Neural cell (in vitro differentiated cells): ENCODE measurements at regions not wholly inside any gene's neighbourhood (a gene's known extent, or its start where the extent isn't known, plus 50 kb on each side); places are given as distances from the start of the nearest gene placed in this dataset.

Experiments used
- H2AFZ ChIP-seq: fragments of 200-600, 300-800 bp; sonication (generic), shearing (Covaris generic); 2 replicates; pipeline ENCODE4 v1.6.0; 2014; ENCODE audit warnings: low read depth, mild to moderate bottlenecking, antibody characterized with exemption, low read length, moderate library complexity
- H3F3A ChIP-seq: fragments of 200-600 bp; shearing (Covaris generic); 2 replicates; pipeline ENCODE4 v1.6.1; 2016; ENCODE audit warnings: mild to moderate bottlenecking, moderate library complexity, mixed read lengths, antibody characterized with exemption, low read length; ENCODE audit not compliant: insufficient read depth, poor library complexity, severe bottlenecking
- H3K27ac ChIP-seq: fragments of 200-600, 300-800 bp; sonication (generic), shearing (Covaris generic); 2 replicates; pipeline ENCODE4 v1.5.1; 2014; ENCODE audit warnings: mild to moderate bottlenecking, low read length, moderate library complexity
- H3K27me3 ChIP-seq: fragments of 300-800, 200-600 bp; sonication (generic), shearing (Covaris generic); 2 replicates; pipeline ENCODE4 v1.6.0; 2014; ENCODE audit warnings: mild to moderate bottlenecking, low read depth, low read length, moderate library complexity; ENCODE audit not compliant: insufficient read depth
- H3K36me3 ChIP-seq: fragments of 300-800, 200-600 bp; sonication (generic), shearing (Covaris generic); 2 replicates; pipeline ENCODE4 v1.5.1; 2014; ENCODE audit warnings: mild to moderate bottlenecking, antibody characterized with exemption, low read length, moderate library complexity; ENCODE audit not compliant: insufficient read depth
- H3K4me2 ChIP-seq: fragments of 300-800, 200-600 bp; sonication (generic), shearing (Covaris generic); 2 replicates; pipeline ENCODE4 v1.6.0; 2014; ENCODE audit warnings: mild to moderate bottlenecking, low read length
- H3K4me3 ChIP-seq: fragments of 300-800, 200-600 bp; sonication (generic), shearing (Covaris generic); 2 replicates; pipeline ENCODE4 v1.5.1; 2014; ENCODE audit warnings: mild to moderate bottlenecking, low read length, moderate library complexity
- H3K79me2 ChIP-seq: fragments of 200-600 bp; shearing (Covaris generic); replicated peaks from 2 replicates; pipeline ENCODE4 v1.6.0; 2014; ENCODE audit warnings: mild to moderate bottlenecking, low read length, moderate library complexity; ENCODE audit not compliant: insufficient read depth
- H3K9ac ChIP-seq: fragments of 300-800, 200-600 bp; sonication (generic), shearing (Covaris generic); 2 replicates; pipeline ENCODE4 v1.6.1; 2016; ENCODE audit warnings: mild to moderate bottlenecking, low read length, mixed read lengths
- H3K9me2 ChIP-seq: fragments of 200-600 bp; shearing (Covaris generic); 2 replicates; pipeline ENCODE4 v1.6.1; 2016; ENCODE audit warnings: mild to moderate bottlenecking, low read length, mixed read lengths; ENCODE audit not compliant: insufficient read depth
- H3K9me3 ChIP-seq: fragments of 200-600, 300-800 bp; sonication (generic), shearing (Covaris generic); 2 replicates; pipeline ENCODE4 v1.6.1; 2016; ENCODE audit warnings: mild to moderate bottlenecking, mixed run types, low read length, moderate library complexity, mixed read lengths
- H4K20me1 ChIP-seq: fragments of 200-600 bp; shearing (Covaris generic); 2 replicates; pipeline ENCODE4 v1.6.1; 2016; ENCODE audit warnings: mild to moderate bottlenecking, mixed run types; ENCODE audit not compliant: insufficient read depth
- EP300 ChIP-seq: fragments of 450-650 bp; conservative IDR thresholded peaks from 2 replicates; pipeline ENCODE4 v1.6.1; 2014; ENCODE audit warnings: antibody characterized with exemption, mild to moderate bottlenecking, moderate library complexity; ENCODE audit not compliant: poor library complexity, severe bottlenecking
- EZH2 ChIP-seq: fragments of 200-600, 300-800 bp; shearing (Covaris generic), sonication (generic); IDR thresholded peaks from 2 replicates; pipeline ENCODE4 v1.6.1; 2014; ENCODE audit warnings: antibody characterized with exemption, low read length, borderline replicate concordance, mild to moderate bottlenecking; ENCODE audit not compliant: insufficient read depth, poor library complexity, severe bottlenecking
- MXI1 ChIP-seq: fragments of 450-650 bp; conservative IDR thresholded peaks from 2 replicates; pipeline ENCODE4 v1.6.1; 2014; ENCODE audit warnings: antibody characterized with exemption, mild to moderate bottlenecking; ENCODE audit not compliant: poor library complexity, severe bottlenecking
- POLR2AphosphoS5 ChIP-seq: IDR thresholded peaks from 2 replicates; pipeline ENCODE4 v1.6.1; 2012
- RAD21 ChIP-seq: fragments of 450-650 bp; conservative IDR thresholded peaks from 2 replicates; pipeline ENCODE4 v1.6.1; 2014; ENCODE audit warnings: antibody characterized with exemption, mild to moderate bottlenecking, moderate library complexity
- SMC3 ChIP-seq: fragments of 450-650 bp; conservative IDR thresholded peaks from 2 replicates; pipeline ENCODE4 v1.6.1; 2014; ENCODE audit warnings: antibody characterized with exemption, mild to moderate bottlenecking, moderate library complexity; ENCODE audit not compliant: poor library complexity
- TAF1 ChIP-seq: IDR thresholded peaks from 2 replicates; pipeline ENCODE4 v1.6.1; 2012; ENCODE audit warnings: low read depth
- TF ChIP-seq, protein P1 (sequence below): fragments of 450-650 bp; IDR thresholded peaks from 2 replicates; pipeline ENCODE4 v1.5.1; 2014; ENCODE audit warnings: antibody characterized with exemption, mild to moderate bottlenecking, moderate library complexity; ENCODE audit not compliant: poor library complexity, severe bottlenecking
- TF ChIP-seq, protein P2 (sequence below): IDR thresholded peaks from 2 replicates; pipeline ENCODE4 v1.6.1; 2012; ENCODE audit warnings: borderline replicate concordance

- Histone ChIP-seq H3K4me3 (no peak overlapping the region), H3K4me2 (no peak overlapping the region), H3K36me3 (no peaks in the 10 kb centered on the region), H4K20me1 (no peaks in the 10 kb centered on the region), H3K9me3 (no peaks in the 10 kb centered on the region), H3K9ac (no peak overlapping the region), H3K27ac (no peak overlapping the region), H3F3A (no peaks in the 10 kb centered on the region), H3K27me3 (no peaks in the 10 kb centered on the region), H3K9me2 (no peaks in the 10 kb centered on the region), H2AFZ (no peak overlapping the region), H3K79me2 (no peaks in the 10 kb centered on the region)
- TF ChIP-seq EZH2, result no peak
- TF ChIP-seq POLR2AphosphoS5, result no peak
- TF ChIP-seq TAF1, result no peak
These were observed 600.0 kb upstream of the SLC39A10 start for GRCh38 chr2:195057001-195057400.

GRCh38 chr2:195055996-195056395, 601.0 kb upstream of the SLC39A10 start:
- TF ChIP-seq, protein P1, sequence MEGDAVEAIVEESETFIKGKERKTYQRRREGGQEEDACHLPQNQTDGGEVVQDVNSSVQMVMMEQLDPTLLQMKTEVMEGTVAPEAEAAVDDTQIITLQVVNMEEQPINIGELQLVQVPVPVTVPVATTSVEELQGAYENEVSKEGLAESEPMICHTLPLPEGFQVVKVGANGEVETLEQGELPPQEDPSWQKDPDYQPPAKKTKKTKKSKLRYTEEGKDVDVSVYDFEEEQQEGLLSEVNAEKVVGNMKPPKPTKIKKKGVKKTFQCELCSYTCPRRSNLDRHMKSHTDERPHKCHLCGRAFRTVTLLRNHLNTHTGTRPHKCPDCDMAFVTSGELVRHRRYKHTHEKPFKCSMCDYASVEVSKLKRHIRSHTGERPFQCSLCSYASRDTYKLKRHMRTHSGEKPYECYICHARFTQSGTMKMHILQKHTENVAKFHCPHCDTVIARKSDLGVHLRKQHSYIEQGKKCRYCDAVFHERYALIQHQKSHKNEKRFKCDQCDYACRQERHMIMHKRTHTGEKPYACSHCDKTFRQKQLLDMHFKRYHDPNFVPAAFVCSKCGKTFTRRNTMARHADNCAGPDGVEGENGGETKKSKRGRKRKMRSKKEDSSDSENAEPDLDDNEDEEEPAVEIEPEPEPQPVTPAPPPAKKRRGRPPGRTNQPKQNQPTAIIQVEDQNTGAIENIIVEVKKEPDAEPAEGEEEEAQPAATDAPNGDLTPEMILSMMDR, result no peak
- TF ChIP-seq EP300, result no peak
- TF ChIP-seq POLR2AphosphoS5, result no peak
- no peak for TF ChIP-seq EZH2
- TF ChIP-seq TAF1, result no peak
- no peak for TF ChIP-seq SMC3
- TF ChIP-seq, protein P2, sequence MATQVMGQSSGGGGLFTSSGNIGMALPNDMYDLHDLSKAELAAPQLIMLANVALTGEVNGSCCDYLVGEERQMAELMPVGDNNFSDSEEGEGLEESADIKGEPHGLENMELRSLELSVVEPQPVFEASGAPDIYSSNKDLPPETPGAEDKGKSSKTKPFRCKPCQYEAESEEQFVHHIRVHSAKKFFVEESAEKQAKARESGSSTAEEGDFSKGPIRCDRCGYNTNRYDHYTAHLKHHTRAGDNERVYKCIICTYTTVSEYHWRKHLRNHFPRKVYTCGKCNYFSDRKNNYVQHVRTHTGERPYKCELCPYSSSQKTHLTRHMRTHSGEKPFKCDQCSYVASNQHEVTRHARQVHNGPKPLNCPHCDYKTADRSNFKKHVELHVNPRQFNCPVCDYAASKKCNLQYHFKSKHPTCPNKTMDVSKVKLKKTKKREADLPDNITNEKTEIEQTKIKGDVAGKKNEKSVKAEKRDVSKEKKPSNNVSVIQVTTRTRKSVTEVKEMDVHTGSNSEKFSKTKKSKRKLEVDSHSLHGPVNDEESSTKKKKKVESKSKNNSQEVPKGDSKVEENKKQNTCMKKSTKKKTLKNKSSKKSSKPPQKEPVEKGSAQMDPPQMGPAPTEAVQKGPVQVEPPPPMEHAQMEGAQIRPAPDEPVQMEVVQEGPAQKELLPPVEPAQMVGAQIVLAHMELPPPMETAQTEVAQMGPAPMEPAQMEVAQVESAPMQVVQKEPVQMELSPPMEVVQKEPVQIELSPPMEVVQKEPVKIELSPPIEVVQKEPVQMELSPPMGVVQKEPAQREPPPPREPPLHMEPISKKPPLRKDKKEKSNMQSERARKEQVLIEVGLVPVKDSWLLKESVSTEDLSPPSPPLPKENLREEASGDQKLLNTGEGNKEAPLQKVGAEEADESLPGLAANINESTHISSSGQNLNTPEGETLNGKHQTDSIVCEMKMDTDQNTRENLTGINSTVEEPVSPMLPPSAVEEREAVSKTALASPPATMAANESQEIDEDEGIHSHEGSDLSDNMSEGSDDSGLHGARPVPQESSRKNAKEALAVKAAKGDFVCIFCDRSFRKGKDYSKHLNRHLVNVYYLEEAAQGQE, result no peak
- TF ChIP-seq RAD21, result no peak
- TF ChIP-seq MXI1, result no peak
- Histone ChIP-seq H3K4me3 (no peak overlapping the region), H3K79me2 (no peaks in the 10 kb centered on the region), H3F3A (no peaks in the 10 kb centered on the region), H3K27me3 (no peaks in the 10 kb centered on the region), H2AFZ (no peak overlapping the region), H3K9me3 (no peaks in the 10 kb centered on the region), H4K20me1 (no peaks in the 10 kb centered on the region), H3K4me2 (no peak overlapping the region), H3K36me3 (no peaks in the 10 kb centered on the region), H3K9ac (no peak overlapping the region), H3K27ac (no peak overlapping the region), H3K9me2 (no peaks in the 10 kb centered on the region)

DNA sequence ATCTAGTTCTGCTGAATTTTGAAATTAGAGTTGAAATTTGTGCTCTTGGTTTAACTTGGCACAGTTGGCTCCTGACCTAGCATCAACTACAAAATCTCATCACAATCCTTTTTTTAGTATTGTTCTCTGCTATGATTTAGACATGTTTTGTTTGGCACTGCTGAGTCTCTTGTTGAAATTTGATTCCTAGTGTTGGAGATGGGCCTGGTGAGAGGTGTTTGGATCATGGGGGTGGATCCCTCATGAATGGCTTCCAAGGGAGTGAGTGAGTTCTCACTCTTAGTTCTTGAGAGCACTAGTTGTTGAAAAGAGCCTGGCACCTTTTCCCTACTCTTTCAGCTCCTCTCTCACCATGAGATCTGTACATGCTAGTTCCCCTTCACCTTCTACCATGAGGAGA, 605.6 kb upstream of the SLC39A10 start:
- no peaks in the 10 kb centered on the region for H4K20me1 ChIP-seq
- TF ChIP-seq EZH2 (no peak), EP300 (no peak), RAD21 (no peak), TAF1 (no peak), MXI1 (no peak), POLR2AphosphoS5 (no peak), SMC3 (no peak)
- TF ChIP-seq, protein P1, result no peak
- TF ChIP-seq, protein P2, result no peak
- H3F3A ChIP-seq, result no peaks in the 10 kb centered on the region
- no peaks in the 10 kb centered on the region for H3K9me2 ChIP-seq
- no peak overlapping the region for H3K9ac ChIP-seq
- H3K27me3 ChIP-seq, result no peaks in the 10 kb centered on the region
- no peaks in the 10 kb centered on the region for H3K9me3 ChIP-seq
- H3K4me3 ChIP-seq, result no peak overlapping the region
- no peak overlapping the region for H2AFZ ChIP-seq
- H3K36me3 ChIP-seq, result no peaks in the 10 kb centered on the region
- H3K4me2 ChIP-seq, result no peak overlapping the region
- no peak overlapping the region for H3K27ac ChIP-seq
- H3K79me2 ChIP-seq, result no peaks in the 10 kb centered on the region
